GM23338 (cell line): ENCODE measurements at regions not wholly inside any gene's neighbourhood (a gene's known extent, or its start where the extent isn't known, plus 50 kb on each side); places are given as distances from the start of the nearest gene placed in this dataset.

ENCODE experiments used
- ATAC-seq: fragments of 200-7000 bp; cut with Tn5 transposase; 3 replicates; pipeline ENCODE4 v1.9.1; 2020
- DNase-seq: peaks from one replicate; pipeline ENCODE4 v3.0.0-alpha.2; 2015; ENCODE audit warnings: low spot score
- H2AFZ ChIP-seq: fragments of 200-600 bp; sonication (generic); 2 replicates; pipeline ENCODE4 v1.8.0; 2016; ENCODE audit warnings: antibody characterized with exemption, mild to moderate bottlenecking, moderate library complexity
- H3F3A ChIP-seq: fragments of 200-600 bp; sonication (generic); replicated peaks from 2 replicates; pipeline ENCODE4 v1.8.0; 2017; ENCODE audit warnings: antibody characterized with exemption, mixed run types, low read depth
- H3K27ac ChIP-seq: fragments of 200-600 bp; sonication (generic); 2 replicates; pipeline ENCODE4 v1.6.1; 2016; ENCODE audit warnings: low read depth
- H3K27me3 ChIP-seq: fragments of 200-600 bp; sonication (generic); 2 replicates; pipeline ENCODE4 v1.8.0; 2016; ENCODE audit warnings: mild to moderate bottlenecking, mixed run types, moderate library complexity; ENCODE audit not compliant: insufficient read depth
- H3K36me3 ChIP-seq: fragments of 200-600 bp; sonication (generic); 2 replicates; pipeline ENCODE4 v1.8.0; 2016; ENCODE audit warnings: mild to moderate bottlenecking; ENCODE audit not compliant: insufficient read depth
- H3K4me1 ChIP-seq: fragments of 200-600 bp; sonication (generic); 2 replicates; pipeline ENCODE4 v1.8.0; 2016; ENCODE audit warnings: mild to moderate bottlenecking, moderate library complexity; ENCODE audit not compliant: insufficient read depth
- H3K4me2 ChIP-seq: fragments of 200-600 bp; sonication (generic); 2 replicates; pipeline ENCODE4 v1.7.1; 2017; ENCODE audit warnings: mixed run types
- H3K4me3 ChIP-seq: fragments of 200-600 bp; sonication (generic); 2 replicates; pipeline ENCODE4 v1.6.1; 2016; ENCODE audit warnings: mixed run types
- H3K79me2 ChIP-seq: fragments of 200-600 bp; sonication (generic); replicated peaks from 2 replicates; pipeline ENCODE4 v1.8.0; 2017; ENCODE audit warnings: mild to moderate bottlenecking; ENCODE audit not compliant: insufficient read depth
- H3K9me2 ChIP-seq: fragments of 200-600 bp; sonication (generic); 2 replicates; pipeline ENCODE4 v1.8.0; 2017; ENCODE audit not compliant: insufficient read depth
- H4K20me1 ChIP-seq: fragments of 200-600 bp; sonication (generic); replicated peaks from 2 replicates; pipeline ENCODE4 v1.8.0; 2017; ENCODE audit warnings: mild to moderate bottlenecking; ENCODE audit not compliant: insufficient read depth
- H3K27ac Mint-ChIP-seq: 2 replicates; pipeline ENCODE4 v1.8.0; 2020; ENCODE audit warnings: inconsistent platforms, mild to moderate bottlenecking, moderate library complexity, mixed read lengths
- H3K27me3 Mint-ChIP-seq: 3 replicates; pipeline ENCODE4 v1.8.0; 2022; ENCODE audit warnings: low read depth, mild to moderate bottlenecking, moderate library complexity, mixed read lengths, inconsistent platforms; ENCODE audit not compliant: insufficient read depth, poor library complexity
- H3K36me3 Mint-ChIP-seq: 3 replicates; pipeline ENCODE4 v1.8.0; 2021; ENCODE audit warnings: low read depth, mild to moderate bottlenecking, inconsistent platforms, moderate library complexity, mixed read lengths
- H3K4me1 Mint-ChIP-seq: 3 replicates; pipeline ENCODE4 v1.8.0; 2020; ENCODE audit warnings: mild to moderate bottlenecking, inconsistent platforms, mixed read lengths
- H3K4me3 Mint-ChIP-seq: 3 replicates; pipeline ENCODE4 v1.8.0; 2021; ENCODE audit warnings: moderate library complexity, mild to moderate bottlenecking, inconsistent platforms, mixed read lengths
- H3K9me3 Mint-ChIP-seq: 3 replicates; pipeline ENCODE4 v1.8.0; 2020; ENCODE audit warnings: moderate library complexity, mild to moderate bottlenecking, inconsistent platforms, mixed read lengths
- CREB1 ChIP-seq: fragments of 250-450 bp; sonication (Bioruptor Pico); IDR thresholded peaks from 2 replicates; pipeline ENCODE4 v1.5.0; 2020; ENCODE audit warnings: low read depth, mild to moderate bottlenecking, moderate library complexity
- CTCF ChIP-seq, 2 experiments: fragments of 200-600 bp in 1 of 2; sonication (generic) in 1 of 2; conservative IDR thresholded peaks; 2 replicates each; pipeline versions ENCODE4 v1.5.1 to v1.6.1; 2016 to 2017; ENCODE audit warnings: antibody characterized with exemption in 2 of 2, low read depth in 2 of 2, mild to moderate bottlenecking in 2 of 2, moderate library complexity in 1 of 2
- ETS1 ChIP-seq: IDR thresholded peaks from 2 replicates; pipeline ENCODE4 v1.6.1; 2016; ENCODE audit warnings: antibody characterized with exemption
- EZH2 ChIP-seq: fragments of 200-600 bp; sonication (generic); IDR thresholded peaks from one replicate; pipeline ENCODE4 v1.8.0; 2017; ENCODE audit warnings: antibody characterized with exemption, mild to moderate bottlenecking, low read depth; ENCODE audit not compliant: unreplicated experiment
- EZH2phosphoT487 ChIP-seq: fragments of 200-600 bp; sonication (generic); IDR thresholded peaks from one replicate; pipeline ENCODE4 v1.8.1; 2018; ENCODE audit warnings: antibody characterized with exemption; ENCODE audit not compliant: unreplicated experiment
- JUNB ChIP-seq: IDR thresholded peaks from one replicate; pipeline ENCODE4 v1.6.1; 2016; ENCODE audit warnings: antibody characterized with exemption; ENCODE audit not compliant: unreplicated experiment
- NANOG ChIP-seq: IDR thresholded peaks from 2 replicates; pipeline ENCODE4 v1.6.1; 2016; ENCODE audit warnings: antibody characterized with exemption, borderline replicate concordance
- POLR2AphosphoS5 ChIP-seq: IDR thresholded peaks from 2 replicates; pipeline ENCODE4 v1.6.1; 2016; ENCODE audit warnings: antibody characterized with exemption, low read depth
- REST ChIP-seq: IDR thresholded peaks from one replicate; pipeline ENCODE4 v1.6.1; 2018; ENCODE audit warnings: antibody characterized with exemption; ENCODE audit not compliant: unreplicated experiment
- STAT1 ChIP-seq: IDR thresholded peaks from one replicate; pipeline ENCODE4 v1.6.1; 2016; ENCODE audit warnings: antibody characterized with exemption; ENCODE audit not compliant: unreplicated experiment
- ZNF114 ChIP-seq: fragments of 250-450 bp; sonication (Bioruptor Pico); IDR thresholded peaks from 2 replicates; pipeline ENCODE4 v1.5.0; 2020; ENCODE audit warnings: mild to moderate bottlenecking, moderate library complexity
- ZNF331 ChIP-seq: fragments of 250-450 bp; sonication (Bioruptor Pico); IDR thresholded peaks from 2 replicates; pipeline ENCODE4 v1.5.0; 2020; ENCODE audit warnings: low read depth, mild to moderate bottlenecking, moderate library complexity
- ZNF462 ChIP-seq: fragments of 250-450 bp; sonication (Bioruptor Pico); IDR thresholded peaks from 2 replicates; pipeline ENCODE4 v1.5.0; 2020; ENCODE audit warnings: mild to moderate bottlenecking, moderate library complexity

GRCh38 chr3:187967993-187968392 lies 186.0 kb upstream of the LPP start:
- Mint-ChIP-seq H3K4me1 (peaks cover 4% of the 10 kb centered on the region; the same call in 1 of the 3 replicates), H3K9me3 (no peaks in the 10 kb centered on the region), H3K36me3 (no peaks in the 10 kb centered on the region), H3K4me3 (no peak overlapping the region), H3K27me3 (no peaks in the 10 kb centered on the region), H3K27ac (no peak overlapping the region)
- Histone ChIP-seq H3K4me1 (no peaks in the 10 kb centered on the region), H3K4me2 (no peak overlapping the region), H3K27me3 (no peaks in the 10 kb centered on the region), H3K27ac (no peak overlapping the region), H3K79me2 (no peaks in the 10 kb centered on the region), H3K9me2 (no peaks in the 10 kb centered on the region), H3K36me3 (no peaks in the 10 kb centered on the region), H3K4me3 (no peak overlapping the region), H2AFZ (no peak overlapping the region), H4K20me1 (no peaks in the 10 kb centered on the region), H3F3A (no peaks in the 10 kb centered on the region)
- no peak for DNase-seq
- ATAC-seq, result no peak
- TF ChIP-seq CTCF (conservative IDR thresholded peaks at IDR 0.05; ENCODE audit: low read depth in 2 of 2) (no peak), POLR2AphosphoS5 (no peak), EZH2phosphoT487 (no peak), STAT1 (no peak), NANOG (no peak), ZNF331 (CRISPR knock-in tag) (no peak), EZH2 (no peak), ZNF114 (CRISPR knock-in tag) (no peak), JUNB (no peak), REST (no peak), CREB1 (CRISPR knock-in tag) (no peak), ETS1 (no peak), ZNF462 (CRISPR knock-in tag) (no peak)
